Coronary artery (tissue), 2 donors: ENCODE measurements at regions not wholly inside any gene's neighbourhood (a gene's known extent, or its start where the extent isn't known, plus 50 kb on each side); places are given as distances from the start of the nearest gene placed in this dataset.

ENCODE experiments used
- DNase-seq: peaks from one replicate; pipeline ENCODE4 v3.0.0-alpha.2; 2017; ENCODE audit warnings: low spot score
- H3K27ac ChIP-seq, 2 donors: fragments of 200-600 bp; sonication (generic); one replicate each; pipeline ENCODE4 v1.5.1; 2016 to 2019
- H3K4me3 ChIP-seq: fragments of 200-600 bp; sonication (generic); 2 replicates; pipeline ENCODE4 v1.5.1; 2016; ENCODE audit warnings: mild to moderate bottlenecking, moderate library complexity
- CTCF ChIP-seq: fragments of 200-600 bp; sonication (generic); IDR thresholded peaks from one replicate; pipeline ENCODE4 v1.5.1; 2019; ENCODE audit warnings: antibody characterized with exemption

DNA sequence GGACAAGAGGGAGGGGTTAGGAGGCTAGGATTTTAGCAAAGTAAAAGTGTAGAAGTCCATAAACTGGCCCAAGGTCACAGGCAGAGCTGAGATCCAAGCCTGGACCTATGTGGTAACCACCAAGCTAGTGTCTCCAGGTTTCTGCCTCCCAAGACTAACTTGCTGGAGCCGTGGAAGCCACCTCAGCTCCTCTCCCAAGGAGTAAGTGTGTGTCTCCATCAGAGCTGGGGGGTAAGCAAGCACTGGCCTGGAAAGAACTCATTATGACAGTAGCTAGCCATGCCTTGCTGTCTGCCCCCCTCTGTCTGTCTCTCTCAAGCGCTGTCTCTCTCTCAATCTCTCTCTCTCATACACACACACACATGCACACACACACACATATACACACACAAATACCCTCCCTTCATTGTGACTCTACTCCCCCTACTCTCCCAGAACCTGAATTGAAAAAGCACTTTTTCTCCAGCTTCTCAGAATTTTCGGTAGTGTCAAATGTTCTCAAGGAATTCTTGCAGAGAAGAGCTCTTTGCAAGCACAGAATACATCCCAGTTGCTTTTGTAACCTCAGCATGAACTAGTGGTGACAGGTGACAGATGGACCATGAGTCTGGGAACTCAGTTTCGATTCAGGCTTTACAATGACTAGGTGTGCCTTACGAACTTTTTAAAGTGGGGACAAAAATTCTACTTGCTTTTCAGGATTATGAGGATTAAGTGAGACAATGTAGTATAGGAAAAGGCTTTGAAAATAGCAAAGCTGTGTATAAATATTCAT lies 238.0 kb upstream of the FGGY start:
- TF ChIP-seq CTCF = no peak
- peak overlapping the region in 1 of 2 donors; percentile 33 for H3K27ac ChIP-seq
- DNase-seq = no peak
- no peak overlapping the region for H3K4me3 ChIP-seq

DNA sequence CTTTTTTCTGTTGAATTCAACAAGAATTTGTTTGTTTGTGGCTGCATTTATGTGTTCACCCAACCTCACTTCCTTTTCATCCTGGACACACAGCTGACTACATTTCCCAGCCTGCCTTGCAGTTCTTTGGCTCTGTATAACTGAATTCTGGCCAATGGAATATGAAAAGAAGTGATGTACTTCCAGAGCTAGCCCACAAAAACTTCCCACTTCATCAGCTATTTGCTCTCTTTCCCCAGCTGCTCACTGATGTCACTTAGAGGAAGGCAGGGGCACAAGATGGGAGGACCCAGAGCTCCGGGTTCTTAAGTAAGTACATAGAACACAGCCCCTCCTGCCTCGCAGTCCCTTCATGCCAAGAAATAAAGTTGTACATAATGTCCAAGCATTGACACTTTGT lies 235.0 kb upstream of the FGGY start:
- peak overlapping the region; percentile 64 for H3K4me3 ChIP-seq
- peak overlapping the region; percentile 61 to 84 for H3K27ac ChIP-seq
- no peak for TF ChIP-seq CTCF
- DNase-seq = peak; percentile 88

- DNase-seq = no peak
- Histone ChIP-seq H3K4me3 (peak overlapping the region; percentile 64), H3K27ac (peak overlapping the region; percentile 60 to 61)
- TF ChIP-seq CTCF = no peak
These were observed 234.2 kb upstream of the FGGY start for GRCh38 chr1:59062743-59063142.

GRCh38 chr1:59063501-59063900 lies 233.4 kb upstream of the FGGY start:
- Histone ChIP-seq H3K27ac (peak overlapping the region in 1 of 2 donors; percentile 60), H3K4me3 (no peak overlapping the region)
- no peak for TF ChIP-seq CTCF
- no peak for DNase-seq

- DNase-seq = no peak
- H3K4me3 ChIP-seq = no peak overlapping the region
- H3K27ac ChIP-seq = no peak overlapping the region
- TF ChIP-seq CTCF = no peak
These were observed 232.3 kb upstream of the FGGY start for GRCh38 chr1:59064592-59064991.

- H3K4me3 ChIP-seq = no peak overlapping the region
- no peak for DNase-seq
- TF ChIP-seq CTCF = no peak
- H3K27ac ChIP-seq = no peak overlapping the region
These were observed 230.7 kb upstream of the FGGY start for GRCh38 chr1:59066236-59066635.

GRCh38 chr1:59070610-59071009 lies 226.3 kb upstream of the FGGY start:
- no peak for TF ChIP-seq CTCF
- Histone ChIP-seq H3K27ac (no peak overlapping the region), H3K4me3 (no peak overlapping the region)
- no peak for DNase-seq
